ENCODE measurements at regions not wholly inside any gene's neighbourhood (a gene's known extent, or its start where the extent isn't known, plus 50 kb on each side); places are given as distances from the start of the nearest gene placed in this dataset.

DNA sequence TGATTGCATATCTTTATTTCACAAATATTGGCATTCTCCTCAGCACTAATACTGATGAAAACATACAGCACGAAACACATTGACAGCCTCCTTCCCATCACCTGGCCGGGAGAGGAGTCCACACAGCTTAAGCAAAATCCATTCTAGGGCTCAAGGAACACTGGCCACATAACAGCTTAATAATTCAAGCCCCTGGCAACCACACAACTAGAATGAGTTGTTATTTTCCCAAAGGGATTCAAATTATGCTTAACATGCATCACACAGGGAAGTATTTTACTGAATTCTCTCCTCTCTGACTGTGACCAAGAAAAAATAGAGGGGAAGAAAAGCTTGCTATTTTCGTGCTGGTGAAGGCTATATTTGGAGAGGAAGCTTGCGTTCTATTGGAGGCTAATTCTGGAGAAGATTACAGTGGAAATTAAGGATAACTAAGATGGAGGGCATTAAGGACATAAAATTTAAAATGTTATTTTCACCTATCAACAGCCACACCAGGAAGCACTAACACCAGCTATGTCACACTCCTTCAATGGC is 198.5 kb downstream of the ADGRG6 start:
- Histone ChIP-seq H3K36me3 (ENCODE audit: insufficient read depth, low read length) (no peaks in the 10 kb centered on the region), H3K79me2 (ENCODE audit: control insufficient read depth, insufficient read depth, low read length, unreplicated experiment) (no peaks in the 10 kb centered on the region), H2AFZ (ENCODE audit: low read length, unreplicated experiment) (no peak overlapping the region), H3K4me3 (ENCODE audit: low read depth, low read length) (no peak overlapping the region), H3K27ac (ENCODE audit: low read depth, low read length) (no peak overlapping the region), H3K4me1 (ENCODE audit: control insufficient read depth, insufficient read depth, low read length, unreplicated experiment) (no peaks in the 10 kb centered on the region), H3K27me3 (ENCODE audit: insufficient read depth, low read length) (peaks cover 15% of the 10 kb centered on the region; the same call in 1 of the 2 replicates)

GRCh38 chr6:142501795-142502194 is 200.0 kb downstream of the ADGRG6 start:
- no peak overlapping the region for H2AFZ ChIP-seq (ENCODE audit: low read length, unreplicated experiment)
- H3K27ac ChIP-seq (ENCODE audit: low read depth, low read length) = no peak overlapping the region
- H3K36me3 ChIP-seq (ENCODE audit: insufficient read depth, low read length) = no peaks in the 10 kb centered on the region
- H3K27me3 ChIP-seq (ENCODE audit: insufficient read depth, low read length) = peaks cover 3% of the 10 kb centered on the region; the same call in 1 of the 2 replicates
- no peak overlapping the region for H3K4me3 ChIP-seq (ENCODE audit: low read depth, low read length)
- H3K4me1 ChIP-seq (ENCODE audit: control insufficient read depth, insufficient read depth, low read length, unreplicated experiment) = no peaks in the 10 kb centered on the region
- H3K79me2 ChIP-seq (ENCODE audit: control insufficient read depth, insufficient read depth, low read length, unreplicated experiment) = no peaks in the 10 kb centered on the region

GRCh38 chr6:142507065-142507464 is 205.3 kb downstream of the ADGRG6 start:
- Histone ChIP-seq H3K27me3 (ENCODE audit: insufficient read depth, low read length) (peaks cover 32% of the 10 kb centered on the region), H3K36me3 (ENCODE audit: insufficient read depth, low read length) (no peaks in the 10 kb centered on the region), H3K4me1 (ENCODE audit: control insufficient read depth, insufficient read depth, low read length, unreplicated experiment) (no peaks in the 10 kb centered on the region), H3K79me2 (ENCODE audit: control insufficient read depth, insufficient read depth, low read length, unreplicated experiment) (no peaks in the 10 kb centered on the region), H2AFZ (ENCODE audit: low read length, unreplicated experiment) (no peak overlapping the region), H3K4me3 (ENCODE audit: low read depth, low read length) (no peak overlapping the region), H3K27ac (ENCODE audit: low read depth, low read length) (no peak overlapping the region)

DNA sequence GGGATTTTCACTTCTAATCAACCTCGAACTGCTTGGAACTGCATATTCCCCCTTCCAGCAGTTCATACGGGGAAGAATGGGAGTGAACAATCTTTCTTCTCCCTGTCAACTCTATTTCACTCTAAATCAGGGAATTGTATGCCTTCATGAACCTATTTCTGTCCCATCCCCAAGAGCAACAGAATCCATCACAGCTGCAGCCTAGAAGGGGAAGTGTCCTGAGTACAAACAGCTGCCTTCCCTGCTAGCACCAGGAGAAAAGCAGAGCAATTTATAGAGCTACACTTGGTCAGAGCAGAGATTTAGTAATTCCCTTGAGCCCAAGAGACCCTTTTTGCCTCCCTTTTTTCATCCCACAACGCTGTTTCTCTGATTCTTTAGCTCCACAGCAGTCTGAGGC is 208.4 kb downstream of the ADGRG6 start:
- Histone ChIP-seq H3K79me2 (ENCODE audit: control insufficient read depth, insufficient read depth, low read length, unreplicated experiment) (no peaks in the 10 kb centered on the region), H3K27me3 (ENCODE audit: insufficient read depth, low read length) (peaks cover 40% of the 10 kb centered on the region), H3K4me3 (ENCODE audit: low read depth, low read length) (no peak overlapping the region), H3K27ac (ENCODE audit: low read depth, low read length) (no peak overlapping the region), H3K4me1 (ENCODE audit: control insufficient read depth, insufficient read depth, low read length, unreplicated experiment) (no peaks in the 10 kb centered on the region), H2AFZ (ENCODE audit: low read length, unreplicated experiment) (no peak overlapping the region), H3K36me3 (ENCODE audit: insufficient read depth, low read length) (no peaks in the 10 kb centered on the region)

- H3K27ac ChIP-seq (ENCODE audit: low read depth, low read length) = no peak overlapping the region
- H2AFZ ChIP-seq (ENCODE audit: low read length, unreplicated experiment) = no peak overlapping the region
- no peaks in the 10 kb centered on the region for H3K4me1 ChIP-seq (ENCODE audit: control insufficient read depth, insufficient read depth, low read length, unreplicated experiment)
- H3K79me2 ChIP-seq (ENCODE audit: control insufficient read depth, insufficient read depth, low read length, unreplicated experiment) = no peaks in the 10 kb centered on the region
- no peaks in the 10 kb centered on the region for H3K36me3 ChIP-seq (ENCODE audit: insufficient read depth, low read length)
- no peak overlapping the region for H3K4me3 ChIP-seq (ENCODE audit: low read depth, low read length)
- H3K27me3 ChIP-seq (ENCODE audit: insufficient read depth, low read length) = peaks cover 20% of the 10 kb centered on the region
Measured at GRCh38 chr6:142518126-142518525, 216.3 kb downstream of the ADGRG6 start.

DNA sequence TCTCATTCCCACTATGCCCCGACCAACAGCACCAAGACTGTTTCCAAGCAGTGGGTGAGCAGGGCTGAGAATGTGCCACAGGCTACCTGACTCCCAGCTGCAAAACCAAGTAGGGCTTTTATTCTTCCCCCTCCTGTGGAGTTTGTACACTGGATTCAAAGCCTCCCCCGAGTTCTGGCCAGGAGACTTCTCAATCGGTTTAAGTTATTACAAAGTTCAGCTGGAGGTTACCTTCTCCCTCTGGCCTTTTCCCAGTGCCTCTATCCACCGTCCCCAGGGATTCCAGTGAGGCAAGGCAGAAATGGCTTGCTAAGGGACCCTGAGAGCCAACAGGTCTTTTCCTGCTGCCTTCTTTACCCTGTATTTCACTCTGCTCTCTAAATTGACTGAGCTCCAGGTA is 217.0 kb downstream of the ADGRG6 start:
- Histone ChIP-seq H3K36me3 (ENCODE audit: insufficient read depth, low read length) (no peaks in the 10 kb centered on the region), H3K27me3 (ENCODE audit: insufficient read depth, low read length) (peaks cover 20% of the 10 kb centered on the region), H2AFZ (ENCODE audit: low read length, unreplicated experiment) (no peak overlapping the region), H3K4me3 (ENCODE audit: low read depth, low read length) (no peak overlapping the region), H3K27ac (ENCODE audit: low read depth, low read length) (no peak overlapping the region), H3K79me2 (ENCODE audit: control insufficient read depth, insufficient read depth, low read length, unreplicated experiment) (no peaks in the 10 kb centered on the region), H3K4me1 (ENCODE audit: control insufficient read depth, insufficient read depth, low read length, unreplicated experiment) (no peaks in the 10 kb centered on the region)

DNA sequence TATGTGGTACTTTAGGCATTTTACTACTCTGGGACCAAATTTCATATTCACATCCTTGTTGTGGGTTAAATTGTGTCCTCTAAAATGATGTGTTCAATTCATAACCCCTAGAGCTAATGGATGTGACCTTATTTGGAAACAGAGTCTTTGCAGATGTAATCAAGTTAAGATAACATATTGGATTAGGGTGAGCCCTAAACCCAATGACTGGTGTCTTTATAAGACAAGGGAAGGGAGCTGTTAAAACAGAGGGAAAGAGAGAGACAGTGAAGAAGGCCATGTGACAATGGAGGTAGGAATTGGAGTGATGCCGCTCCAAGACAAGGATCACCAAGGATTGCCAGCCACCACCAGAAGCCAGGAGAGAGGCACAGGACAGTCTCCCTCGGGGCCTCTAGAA is 220.0 kb downstream of the ADGRG6 start:
- Histone ChIP-seq H3K36me3 (ENCODE audit: insufficient read depth, low read length) (no peaks in the 10 kb centered on the region), H3K4me1 (ENCODE audit: control insufficient read depth, insufficient read depth, low read length, unreplicated experiment) (no peaks in the 10 kb centered on the region), H3K4me3 (ENCODE audit: low read depth, low read length) (no peak overlapping the region), H2AFZ (ENCODE audit: low read length, unreplicated experiment) (no peak overlapping the region), H3K79me2 (ENCODE audit: control insufficient read depth, insufficient read depth, low read length, unreplicated experiment) (no peaks in the 10 kb centered on the region), H3K27ac (ENCODE audit: low read depth, low read length) (no peak overlapping the region), H3K27me3 (ENCODE audit: insufficient read depth, low read length) (peaks cover 8% of the 10 kb centered on the region; the same call in 1 of the 2 replicates)

DNA sequence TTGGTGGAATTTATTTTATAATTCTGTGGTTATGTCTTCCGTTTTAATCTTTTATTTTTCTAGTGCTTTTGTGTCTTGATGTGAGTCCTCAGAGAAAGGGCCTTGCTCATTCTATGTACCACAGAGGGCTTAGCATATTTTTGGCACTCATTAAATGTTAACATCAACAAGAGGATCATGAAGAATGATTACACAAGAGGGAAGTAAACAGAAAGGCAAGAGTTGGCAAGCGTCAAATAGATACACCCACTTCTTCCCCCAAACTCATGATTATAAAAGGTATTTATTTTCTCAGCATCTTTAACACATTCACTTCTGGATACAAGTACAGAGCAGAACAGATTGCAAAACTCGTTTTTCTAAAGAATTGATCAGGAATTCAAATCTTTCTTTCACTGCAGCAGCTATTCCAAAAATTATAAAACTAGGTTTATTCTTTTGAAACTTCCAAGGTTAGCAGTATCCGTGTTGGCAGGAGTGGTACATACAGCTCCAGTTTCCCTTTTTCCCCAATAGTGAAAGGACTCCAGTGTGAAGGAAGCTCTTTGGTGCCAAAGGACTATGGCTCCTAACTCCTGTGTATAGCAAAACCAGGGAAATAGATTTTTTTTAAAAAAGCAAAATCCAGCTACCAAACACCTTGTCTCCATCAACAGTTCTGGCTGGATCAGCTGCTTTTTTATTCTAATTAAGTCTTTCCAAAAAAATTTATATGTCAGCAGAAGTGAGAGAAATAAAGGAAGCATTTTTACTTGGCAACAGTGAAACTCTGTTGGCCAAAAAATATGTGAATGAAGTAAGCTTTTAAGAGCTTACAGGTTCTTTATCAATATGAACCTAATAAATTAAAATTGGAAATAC is 221.9 kb downstream of the ADGRG6 start:
- Histone ChIP-seq H3K27me3 (ENCODE audit: insufficient read depth, low read length) (peaks cover 8% of the 10 kb centered on the region; the same call in 1 of the 2 replicates), H3K79me2 (ENCODE audit: control insufficient read depth, insufficient read depth, low read length, unreplicated experiment) (no peaks in the 10 kb centered on the region), H3K27ac (ENCODE audit: low read depth, low read length) (no peak overlapping the region), H3K36me3 (ENCODE audit: insufficient read depth, low read length) (no peaks in the 10 kb centered on the region), H3K4me1 (ENCODE audit: control insufficient read depth, insufficient read depth, low read length, unreplicated experiment) (no peaks in the 10 kb centered on the region), H3K4me3 (ENCODE audit: low read depth, low read length) (no peak overlapping the region), H2AFZ (ENCODE audit: low read length, unreplicated experiment) (no peak overlapping the region)

GRCh38 chr6:142530566-142530965 is 228.8 kb downstream of the ADGRG6 start:
- H3K27ac ChIP-seq (ENCODE audit: low read depth, low read length) = no peak overlapping the region
- H3K79me2 ChIP-seq (ENCODE audit: control insufficient read depth, insufficient read depth, low read length, unreplicated experiment) = no peaks in the 10 kb centered on the region
- H3K4me3 ChIP-seq (ENCODE audit: low read depth, low read length) = no peak overlapping the region
- no peaks in the 10 kb centered on the region for H3K36me3 ChIP-seq (ENCODE audit: insufficient read depth, low read length)
- H2AFZ ChIP-seq (ENCODE audit: low read length, unreplicated experiment) = no peak overlapping the region
- H3K4me1 ChIP-seq (ENCODE audit: control insufficient read depth, insufficient read depth, low read length, unreplicated experiment) = no peaks in the 10 kb centered on the region
- no peaks in the 10 kb centered on the region for H3K27me3 ChIP-seq (ENCODE audit: insufficient read depth, low read length)

- H3K4me3 ChIP-seq (ENCODE audit: low read depth, low read length) = no peak overlapping the region
- no peak overlapping the region for H2AFZ ChIP-seq (ENCODE audit: low read length, unreplicated experiment)
- no peaks in the 10 kb centered on the region for H3K27me3 ChIP-seq (ENCODE audit: insufficient read depth, low read length)
- no peaks in the 10 kb centered on the region for H3K36me3 ChIP-seq (ENCODE audit: insufficient read depth, low read length)
- no peaks in the 10 kb centered on the region for H3K79me2 ChIP-seq (ENCODE audit: control insufficient read depth, insufficient read depth, low read length, unreplicated experiment)
- no peaks in the 10 kb centered on the region for H3K4me1 ChIP-seq (ENCODE audit: control insufficient read depth, insufficient read depth, low read length, unreplicated experiment)
- no peak overlapping the region for H3K27ac ChIP-seq (ENCODE audit: low read depth, low read length)
Measured at GRCh38 chr6:142531727-142532126, 229.9 kb downstream of the ADGRG6 start.

DNA sequence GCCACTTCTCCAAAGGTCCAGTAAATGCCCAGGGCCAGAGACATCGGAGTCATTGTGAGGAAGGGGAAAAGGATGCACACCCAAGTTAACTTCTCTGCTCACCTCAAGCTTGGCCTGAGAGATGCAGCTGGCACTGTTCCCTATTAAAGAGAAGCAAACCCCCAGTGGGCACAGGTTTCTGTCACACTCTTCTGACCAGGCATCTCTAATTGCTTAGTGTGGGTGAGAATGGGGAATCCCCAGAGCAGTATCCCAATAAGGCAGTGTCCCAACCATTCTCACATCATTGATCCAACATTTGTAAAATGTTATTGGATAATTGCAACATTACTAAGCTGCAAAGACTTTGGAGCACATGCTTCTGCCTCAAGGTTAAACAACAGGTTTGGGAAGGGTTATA is 232.3 kb downstream of the ADGRG6 start:
- H2AFZ ChIP-seq (ENCODE audit: low read length, unreplicated experiment) = no peak overlapping the region

More for the DNA sequence above, 232.3 kb downstream of the ADGRG6 start:
- Histone ChIP-seq H3K36me3 (ENCODE audit: insufficient read depth, low read length) (no peaks in the 10 kb centered on the region), H3K27ac (ENCODE audit: low read depth, low read length) (no peak overlapping the region), H3K4me1 (ENCODE audit: control insufficient read depth, insufficient read depth, low read length, unreplicated experiment) (no peaks in the 10 kb centered on the region), H3K27me3 (ENCODE audit: insufficient read depth, low read length) (no peaks in the 10 kb centered on the region), H3K79me2 (ENCODE audit: control insufficient read depth, insufficient read depth, low read length, unreplicated experiment) (no peaks in the 10 kb centered on the region), H3K4me3 (ENCODE audit: low read depth, low read length) (no peak overlapping the region)
